Esophagus muscularis mucosa (tissue), 4 donors: ENCODE measurements at regions not wholly inside any gene's neighbourhood (a gene's known extent, or its start where the extent isn't known, plus 50 kb on each side); places are given as distances from the start of the nearest gene placed in this dataset.

ENCODE experiments used
- CTCF ChIP-seq, 3 experiments: fragments of 200-600 bp in 2 of 3; fragments of 450-650 bp in 1 of 3; sonication (generic) in 2 of 3; IDR thresholded peaks; one replicate each; pipeline ENCODE4 v1.5.1; 2017 to 2019; ENCODE audit warnings: antibody characterized with exemption in 3 of 3, mild to moderate bottlenecking in 2 of 3, moderate library complexity in 1 of 3
- EP300 ChIP-seq: sonication (generic); formaldehyde crosslinking; IDR thresholded peaks from one replicate; pipeline ENCODE4 v1.6.1; 2017; ENCODE audit warnings: antibody characterized with exemption
- POLR2A ChIP-seq: fragments of 450-650 bp; IDR thresholded peaks from one replicate; pipeline ENCODE4 v1.6.1; 2017; ENCODE audit warnings: antibody characterized with exemption, moderate library complexity, mild to moderate bottlenecking, low read depth
- POLR2AphosphoS5 ChIP-seq, 2 donors: sonication (generic); formaldehyde crosslinking; IDR thresholded peaks; one replicate each; pipeline ENCODE4 v1.6.1; 2017; ENCODE audit warnings: antibody characterized with exemption in 2 of 2

GRCh38 chr2:75775311-75775823 lies 64.7 kb upstream of the GCFC2 start:
- TF ChIP-seq POLR2AphosphoS5 (IDR thresholded peaks at IDR 0.05) = no peak
- no peak for TF ChIP-seq CTCF (IDR thresholded peaks at IDR 0.05)
- TF ChIP-seq POLR2A = no peak
- TF ChIP-seq EP300 = no peak
